Esophagus muscularis mucosa (tissue), 4 donors: ENCODE measurements at regions not wholly inside any gene's neighbourhood (a gene's known extent, or its start where the extent isn't known, plus 50 kb on each side); places are given as distances from the start of the nearest gene placed in this dataset.

ENCODE experiments used
- DNase-seq: peaks from one replicate; pipeline ENCODE4 v3.0.0-alpha.2; 2017; ENCODE audit errors: extremely low spot score
- H3K27ac ChIP-seq, 4 donors: fragments of 200-600 bp; sonication (generic); replicated peaks in 1 of 4; 1 replicate in 3 of 4; 2 replicates in 1 of 4; pipeline ENCODE4 v1.5.1; 2016 to 2019; ENCODE audit warnings: mild to moderate bottlenecking in 1 of 4
- H3K27me3 ChIP-seq, 4 donors: fragments of 200-600 bp; sonication (generic); one replicate each; pipeline versions ENCODE4 v1.5.1 to v1.6.0; 2016 to 2019
- H3K36me3 ChIP-seq, 4 donors: fragments of 200-600 bp; sonication (generic); one replicate each; pipeline ENCODE4 v1.5.1; 2016 to 2019
- H3K4me1 ChIP-seq, 4 donors: fragments of 200-600 bp; sonication (generic); one replicate each; pipeline ENCODE4 v1.5.1; 2016 to 2019
- H3K4me3 ChIP-seq, 4 donors: fragments of 200-600 bp; sonication (generic); 1 replicate in 2 of 4; 2 replicates in 2 of 4; pipeline ENCODE4 v1.5.1; 2016 to 2019; ENCODE audit warnings: mild to moderate bottlenecking in 4 of 4, moderate library complexity in 1 of 4
- H3K9me3 ChIP-seq, 4 donors: fragments of 200-600 bp; sonication (generic); 1 replicate in 3 of 4; 2 replicates in 1 of 4; pipeline ENCODE4 v1.5.1; 2016 to 2019
- EP300 ChIP-seq: sonication (generic); formaldehyde crosslinking; IDR thresholded peaks from one replicate; pipeline ENCODE4 v1.6.1; 2017; ENCODE audit warnings: antibody characterized with exemption
- POLR2A ChIP-seq: fragments of 450-650 bp; IDR thresholded peaks from one replicate; pipeline ENCODE4 v1.6.1; 2017; ENCODE audit warnings: antibody characterized with exemption, moderate library complexity, mild to moderate bottlenecking, low read depth
- POLR2AphosphoS5 ChIP-seq, 2 donors: sonication (generic); formaldehyde crosslinking; IDR thresholded peaks; one replicate each; pipeline ENCODE4 v1.6.1; 2017; ENCODE audit warnings: antibody characterized with exemption in 2 of 2
- WGBS: methylation state at CpG from one replicate; pipeline ENCODE4 v1.1.5; 2018; 5-methylcytosine and 5-hydroxymethylcytosine counted together
- intact Hi-C: fragments of 100-400 bp; cut with DNase I; formaldehyde crosslinking; loops from one replicate; pipeline ENCODE4 v1.15.1; 2023
- TF ChIP-seq, protein P1 (sequence below), 3 experiments: fragments of 200-600 bp in 2 of 3; fragments of 450-650 bp in 1 of 3; sonication (generic) in 2 of 3; IDR thresholded peaks; one replicate each; pipeline ENCODE4 v1.5.1; 2017 to 2019; ENCODE audit warnings: antibody characterized with exemption in 3 of 3, mild to moderate bottlenecking in 2 of 3, moderate library complexity in 1 of 3

- H3K36me3 ChIP-seq: no peaks in the 10 kb centered on the region
- no peak for DNase-seq
- intact Hi-C loops: no loop called here
- H3K27ac ChIP-seq: no peak overlapping the region
- H3K9me3 ChIP-seq: no peaks in the 10 kb centered on the region
- no peaks in the 10 kb centered on the region for H3K4me1 ChIP-seq
- TF ChIP-seq, protein P1, sequence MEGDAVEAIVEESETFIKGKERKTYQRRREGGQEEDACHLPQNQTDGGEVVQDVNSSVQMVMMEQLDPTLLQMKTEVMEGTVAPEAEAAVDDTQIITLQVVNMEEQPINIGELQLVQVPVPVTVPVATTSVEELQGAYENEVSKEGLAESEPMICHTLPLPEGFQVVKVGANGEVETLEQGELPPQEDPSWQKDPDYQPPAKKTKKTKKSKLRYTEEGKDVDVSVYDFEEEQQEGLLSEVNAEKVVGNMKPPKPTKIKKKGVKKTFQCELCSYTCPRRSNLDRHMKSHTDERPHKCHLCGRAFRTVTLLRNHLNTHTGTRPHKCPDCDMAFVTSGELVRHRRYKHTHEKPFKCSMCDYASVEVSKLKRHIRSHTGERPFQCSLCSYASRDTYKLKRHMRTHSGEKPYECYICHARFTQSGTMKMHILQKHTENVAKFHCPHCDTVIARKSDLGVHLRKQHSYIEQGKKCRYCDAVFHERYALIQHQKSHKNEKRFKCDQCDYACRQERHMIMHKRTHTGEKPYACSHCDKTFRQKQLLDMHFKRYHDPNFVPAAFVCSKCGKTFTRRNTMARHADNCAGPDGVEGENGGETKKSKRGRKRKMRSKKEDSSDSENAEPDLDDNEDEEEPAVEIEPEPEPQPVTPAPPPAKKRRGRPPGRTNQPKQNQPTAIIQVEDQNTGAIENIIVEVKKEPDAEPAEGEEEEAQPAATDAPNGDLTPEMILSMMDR (IDR thresholded peaks at IDR 0.05): no peak
- TF ChIP-seq EP300 (no peak), POLR2A (no peak), POLR2AphosphoS5 (IDR thresholded peaks at IDR 0.05) (no peak)
- H3K4me3 ChIP-seq: no peak overlapping the region
- H3K27me3 ChIP-seq: no peaks in the 10 kb centered on the region
- 87% methylated on average over 2 of the region's 2 CpGs for WGBS
These were observed 234.3 kb upstream of the CYRIA start for GRCh38 chr2:16899958-16900357.

- H3K4me3 ChIP-seq: no peak overlapping the region
- H3K4me1 ChIP-seq: no peaks in the 10 kb centered on the region
- intact Hi-C loops: no loop called here
- TF ChIP-seq, protein P1 (IDR thresholded peaks at IDR 0.05): no peak
- no peak for TF ChIP-seq POLR2AphosphoS5 (IDR thresholded peaks at IDR 0.05)
- TF ChIP-seq EP300: no peak
- no peaks in the 10 kb centered on the region for H3K9me3 ChIP-seq
- H3K36me3 ChIP-seq: no peaks in the 10 kb centered on the region
- no peaks in the 10 kb centered on the region for H3K27me3 ChIP-seq
- 26% methylated on average over 4 of the region's 4 CpGs for WGBS
- DNase-seq: no peak
- H3K27ac ChIP-seq: no peak overlapping the region
These were observed 224.4 kb upstream of the CYRIA start for GRCh38 chr2:16890081-16890480.

- H3K4me1 ChIP-seq: no peaks in the 10 kb centered on the region
- no peaks in the 10 kb centered on the region for H3K36me3 ChIP-seq
- no peak overlapping the region for H3K27ac ChIP-seq
- H3K9me3 ChIP-seq: no peaks in the 10 kb centered on the region
- 90% methylated on average over 1 of the region's 1 CpG for WGBS
- TF ChIP-seq POLR2A: no peak
- TF ChIP-seq EP300: no peak
- TF ChIP-seq POLR2AphosphoS5 (IDR thresholded peaks at IDR 0.05): no peak
- TF ChIP-seq, protein P1 (IDR thresholded peaks at IDR 0.05): no peak
- no peak overlapping the region for H3K4me3 ChIP-seq
- intact Hi-C loops: no loop called here
- no peaks in the 10 kb centered on the region for H3K27me3 ChIP-seq
- no peak for DNase-seq
These were observed 219.4 kb upstream of the CYRIA start for GRCh38 chr2:16885027-16885426.

- no peak overlapping the region for H3K4me3 ChIP-seq
- TF ChIP-seq, protein P1 (IDR thresholded peaks at IDR 0.05): no peak
- no peak for TF ChIP-seq EP300
- TF ChIP-seq POLR2AphosphoS5 (IDR thresholded peaks at IDR 0.05): no peak
- H3K27me3 ChIP-seq: no peaks in the 10 kb centered on the region
- no peaks in the 10 kb centered on the region for H3K9me3 ChIP-seq
- 57% methylated on average over 3 of the region's 3 CpGs for WGBS
- DNase-seq: no peak
- no peak overlapping the region for H3K27ac ChIP-seq
- intact Hi-C loops: no loop called here
- H3K36me3 ChIP-seq: no peaks in the 10 kb centered on the region
- H3K4me1 ChIP-seq: no peaks in the 10 kb centered on the region
These were observed 217.1 kb upstream of the CYRIA start for GRCh38 chr2:16882706-16883105.

- TF ChIP-seq POLR2A: no peak
- TF ChIP-seq EP300: no peak
- TF ChIP-seq POLR2AphosphoS5 (IDR thresholded peaks at IDR 0.05): no peak
- TF ChIP-seq, protein P1 (IDR thresholded peaks at IDR 0.05): no peak
- Histone ChIP-seq H3K4me3 (no peak overlapping the region), H3K27ac (no peak overlapping the region), H3K36me3 (no peaks in the 10 kb centered on the region), H3K4me1 (no peaks in the 10 kb centered on the region), H3K27me3 (no peaks in the 10 kb centered on the region), H3K9me3 (no peaks in the 10 kb centered on the region)
- intact Hi-C loops: no loop called here
- DNase-seq: no peak
These were observed 215.5 kb upstream of the CYRIA start for GRCh38 chr2:16881122-16881521.
